ENCODE measurements at regions not wholly inside any gene's neighbourhood (a gene's known extent, or its start where the extent isn't known, plus 50 kb on each side); places are given as distances from the start of the nearest gene placed in this dataset.

DNA sequence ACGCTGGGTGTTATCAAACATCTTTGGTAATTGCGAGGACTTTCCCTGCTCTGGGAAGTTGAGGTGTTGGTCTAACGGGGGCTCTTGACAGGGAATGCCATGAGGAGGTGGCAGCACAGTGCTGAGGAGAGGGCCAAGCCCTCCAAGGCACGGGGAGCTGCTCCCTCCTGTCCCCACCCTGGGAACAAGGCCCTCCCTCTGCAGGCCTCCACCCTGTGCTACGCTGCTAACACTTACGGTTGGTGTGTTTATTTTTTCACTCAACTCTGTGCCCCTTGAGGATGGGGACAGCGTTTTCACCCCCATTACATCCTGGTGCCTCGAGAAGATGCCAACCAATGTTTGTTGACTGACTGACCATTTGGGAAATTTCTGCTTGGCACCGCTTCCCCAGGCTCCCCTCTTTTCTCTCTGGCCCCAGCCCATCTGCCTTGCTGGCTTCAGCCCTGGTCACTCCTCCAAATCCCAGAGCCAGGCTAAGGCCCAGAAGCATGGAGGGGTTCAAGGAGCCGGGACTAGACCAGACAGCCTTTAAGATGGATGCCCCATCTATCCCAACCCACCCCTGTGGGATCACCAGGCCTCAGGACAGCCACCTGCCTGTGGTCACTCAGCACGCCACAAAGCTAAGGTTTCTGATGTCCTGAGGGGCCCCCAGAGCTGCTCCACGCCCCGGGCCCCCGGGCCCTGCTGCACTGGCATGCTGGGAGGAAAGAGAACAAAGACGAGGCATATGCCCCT, 125.7 kb downstream of the BARX1 start:
- DNase-seq (ENCODE audit: low spot score): no peak

DNA sequence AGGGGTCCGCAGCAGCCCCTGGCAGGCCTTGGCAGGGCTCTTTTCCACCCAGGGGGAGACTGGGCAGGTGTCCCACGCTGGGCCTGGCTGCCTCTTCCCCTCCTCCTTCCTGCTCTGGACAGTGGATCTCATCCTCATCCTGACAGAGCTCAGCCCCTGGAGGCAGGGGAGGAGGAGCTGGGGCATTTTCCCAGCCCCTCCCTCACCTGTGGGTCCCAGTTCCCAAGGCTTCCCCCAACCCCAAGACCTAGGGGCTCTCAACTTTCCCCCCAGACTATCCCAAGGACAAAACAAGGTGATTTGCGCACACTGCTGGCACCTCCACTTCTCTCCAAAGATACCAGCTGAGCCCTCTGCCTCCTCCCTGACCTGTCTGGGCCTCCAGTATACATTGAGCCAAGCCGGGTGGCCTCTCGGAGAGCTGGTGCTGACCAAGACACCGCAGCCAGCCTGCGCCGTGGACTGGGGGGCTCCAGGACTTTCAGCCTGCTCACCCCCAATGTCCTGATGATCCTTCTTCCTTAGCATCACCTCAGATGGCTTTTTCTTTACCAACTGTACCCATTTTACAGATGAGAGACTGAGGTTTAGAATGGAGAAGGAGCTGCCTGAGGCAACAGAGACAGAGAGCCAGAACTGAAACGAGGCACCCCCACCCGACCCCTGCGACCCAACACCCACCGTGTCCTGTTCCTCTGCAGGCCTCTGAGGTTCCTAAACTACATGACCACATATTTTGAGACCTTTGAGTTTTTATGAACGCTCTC, 126.6 kb downstream of the BARX1 start:
- no peak for DNase-seq (ENCODE audit: low spot score)

DNA sequence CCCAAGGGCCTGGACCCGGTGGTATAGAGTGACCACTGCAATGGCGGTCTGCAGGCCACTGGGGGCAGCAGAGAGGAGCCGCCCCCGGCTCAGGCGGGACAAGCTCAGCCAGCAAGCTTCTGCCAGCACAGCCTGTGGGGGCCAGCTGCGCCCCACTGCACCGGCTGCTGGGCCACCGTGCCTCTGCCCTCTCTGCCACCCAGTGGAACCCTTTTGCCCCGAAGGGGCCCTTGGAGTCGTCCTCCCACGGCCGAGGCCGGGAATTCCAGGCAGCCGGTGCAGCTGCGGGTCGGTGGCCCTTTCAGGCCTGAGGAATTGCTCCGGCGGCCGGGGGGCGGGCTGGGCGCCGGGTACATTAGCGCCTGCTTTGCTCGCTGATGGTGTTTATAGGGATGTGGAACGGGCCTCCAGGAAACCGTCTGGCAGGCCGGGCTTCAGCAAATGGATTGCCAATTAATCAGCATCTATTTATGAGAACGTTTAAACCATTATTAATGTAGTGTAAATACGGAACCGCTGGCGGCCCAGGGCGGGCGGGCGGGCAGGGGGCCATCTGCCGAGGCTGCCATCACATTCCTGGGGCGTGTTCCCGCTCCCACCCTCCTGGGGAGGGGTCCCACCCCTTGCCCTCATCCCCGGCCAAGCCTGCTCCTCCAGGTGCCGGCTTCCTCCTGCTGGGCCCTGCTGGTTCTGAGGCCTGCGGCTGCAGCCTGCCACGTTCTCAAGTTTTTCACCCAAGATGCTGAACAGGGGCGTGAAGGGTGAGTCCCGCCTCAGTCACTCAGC, 127.4 kb downstream of the BARX1 start:
- peak; percentile 40 for DNase-seq (ENCODE audit: low spot score)

DNA sequence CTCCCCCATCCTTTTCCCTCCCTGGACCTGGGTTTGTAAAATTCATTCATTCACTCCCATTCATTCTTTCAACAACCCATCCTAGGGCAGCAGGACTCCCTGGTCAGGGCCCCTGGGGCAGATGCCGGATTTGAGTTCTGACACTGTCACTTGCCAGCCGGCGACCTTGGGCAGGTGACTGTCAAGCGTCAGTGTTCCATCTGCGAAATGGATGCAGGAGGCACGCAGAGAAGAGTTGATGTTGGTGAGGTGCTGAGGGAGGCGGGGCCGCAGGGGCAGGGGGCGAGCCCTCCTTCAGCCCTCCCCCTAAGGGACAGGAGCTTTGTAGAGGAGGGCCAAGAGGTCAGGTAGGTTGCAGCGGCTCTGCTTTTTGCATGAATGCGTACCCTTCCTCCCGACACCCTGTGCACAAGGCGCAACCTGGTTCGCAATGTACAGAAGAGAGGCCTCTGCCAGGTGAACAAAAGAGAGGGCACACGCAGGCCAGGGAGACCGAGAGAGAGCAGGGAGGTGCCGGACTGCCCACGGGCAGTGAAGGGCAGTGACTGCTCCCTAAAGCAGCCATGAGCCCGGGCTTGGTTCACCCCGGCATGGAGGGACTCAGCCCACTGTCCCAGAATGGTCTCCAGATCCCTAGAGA, 128.1 kb downstream of the BARX1 start:
- DNase-seq (ENCODE audit: low spot score): no peak

DNA sequence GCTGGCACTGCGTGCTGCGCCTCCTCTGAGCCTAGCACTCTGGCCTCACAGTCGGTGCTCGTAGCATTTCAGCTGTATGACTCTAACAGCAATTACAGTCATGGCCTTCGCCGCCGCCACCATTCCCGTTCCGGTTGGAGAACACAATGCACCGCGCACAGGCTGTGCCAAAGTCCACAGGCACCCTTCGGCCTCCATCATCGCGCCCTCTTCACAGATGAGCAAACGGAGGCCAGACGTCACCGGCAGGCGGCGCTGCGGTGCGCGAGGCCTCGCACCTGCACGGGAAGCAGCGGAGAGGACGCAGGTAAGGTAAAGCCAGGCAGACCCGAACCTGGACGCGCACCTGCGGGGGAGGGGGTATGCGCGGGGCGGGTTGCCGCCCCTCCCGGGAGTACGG, 128.9 kb downstream of the BARX1 start:
- DNase-seq (ENCODE audit: low spot score): no peak

DNA sequence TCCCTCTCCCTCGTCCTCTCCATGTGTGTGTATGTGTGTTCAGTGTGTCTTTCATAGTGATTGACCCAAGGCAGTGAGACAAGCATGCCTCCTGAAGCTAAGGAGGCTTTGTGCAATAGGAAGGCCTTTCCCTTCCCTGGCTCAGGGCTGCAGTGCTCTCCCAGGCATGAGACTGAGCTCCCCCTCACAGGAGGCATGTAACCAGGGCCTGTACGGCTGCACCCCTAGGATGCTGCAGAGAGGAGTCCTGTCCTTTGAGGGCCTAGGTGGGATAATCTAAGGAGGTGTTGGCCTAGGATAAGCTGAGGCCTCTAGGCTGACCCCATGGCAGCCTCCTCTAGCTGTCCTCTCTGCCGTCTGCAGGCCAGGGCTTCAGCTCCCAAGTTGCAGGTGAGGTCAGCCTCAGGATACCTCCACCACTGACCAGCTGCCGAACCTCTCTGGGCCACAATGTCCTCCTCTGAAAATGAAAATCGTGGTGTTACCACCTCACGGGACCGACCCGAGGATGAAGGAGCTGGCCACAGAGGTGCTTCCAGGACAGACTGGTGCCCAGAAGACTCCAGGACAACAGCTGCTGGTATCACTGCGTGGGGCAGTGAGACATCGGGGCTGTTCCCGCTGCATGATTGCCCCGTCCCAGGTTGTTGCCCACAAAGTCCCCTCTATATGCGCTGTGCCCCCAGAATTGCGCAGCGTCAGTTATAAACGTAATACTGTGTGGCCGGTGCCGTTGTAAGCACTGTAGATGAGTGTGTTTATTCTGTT, 129.6 kb downstream of the BARX1 start:
- DNase-seq (ENCODE audit: low spot score): no peak

DNA sequence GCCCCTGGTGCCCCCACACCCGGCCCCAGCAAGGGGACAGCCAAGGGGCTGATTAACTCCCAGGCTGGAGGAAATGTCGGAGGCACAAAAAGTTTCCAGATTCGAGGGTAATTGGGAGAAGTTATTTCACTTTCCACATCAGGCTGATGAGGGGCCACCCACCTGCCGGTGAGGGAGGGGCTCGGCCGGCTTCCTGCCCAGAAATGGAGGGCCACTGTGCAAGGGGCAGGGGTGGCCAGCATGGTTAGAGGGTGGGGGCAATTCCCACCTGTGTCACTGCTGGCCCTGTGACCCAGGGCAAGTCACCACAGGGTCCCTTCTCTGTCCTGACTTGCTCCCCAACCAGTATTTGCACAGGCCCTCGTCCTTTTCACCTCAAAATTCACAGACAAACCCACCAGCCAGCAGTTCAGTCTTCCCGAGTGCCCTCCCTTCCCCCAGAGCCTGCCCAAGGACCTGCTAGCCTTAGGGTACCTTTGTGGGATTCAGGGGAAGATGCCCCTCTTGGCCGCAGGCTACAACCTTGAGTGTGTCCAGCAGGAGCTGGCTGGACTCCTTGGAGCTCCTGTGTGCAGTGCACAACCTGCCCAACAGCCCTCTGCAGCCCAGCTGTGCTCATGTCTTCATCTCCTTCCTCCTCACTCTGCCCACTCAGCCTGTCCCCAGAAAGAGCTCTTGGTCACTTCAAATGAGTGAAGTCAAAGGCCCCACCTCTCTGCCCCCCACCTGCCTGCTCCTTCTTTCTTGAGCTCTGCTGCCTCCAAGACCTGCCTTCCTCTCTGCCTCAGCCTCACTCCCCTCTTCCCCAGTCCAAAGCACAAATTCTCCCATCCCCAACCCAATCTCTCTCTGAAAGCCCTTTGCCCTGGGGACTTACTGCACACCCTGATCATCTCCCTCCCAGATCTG, 130.5 kb downstream of the BARX1 start:
- DNase-seq (ENCODE audit: low spot score): no peak

DNA sequence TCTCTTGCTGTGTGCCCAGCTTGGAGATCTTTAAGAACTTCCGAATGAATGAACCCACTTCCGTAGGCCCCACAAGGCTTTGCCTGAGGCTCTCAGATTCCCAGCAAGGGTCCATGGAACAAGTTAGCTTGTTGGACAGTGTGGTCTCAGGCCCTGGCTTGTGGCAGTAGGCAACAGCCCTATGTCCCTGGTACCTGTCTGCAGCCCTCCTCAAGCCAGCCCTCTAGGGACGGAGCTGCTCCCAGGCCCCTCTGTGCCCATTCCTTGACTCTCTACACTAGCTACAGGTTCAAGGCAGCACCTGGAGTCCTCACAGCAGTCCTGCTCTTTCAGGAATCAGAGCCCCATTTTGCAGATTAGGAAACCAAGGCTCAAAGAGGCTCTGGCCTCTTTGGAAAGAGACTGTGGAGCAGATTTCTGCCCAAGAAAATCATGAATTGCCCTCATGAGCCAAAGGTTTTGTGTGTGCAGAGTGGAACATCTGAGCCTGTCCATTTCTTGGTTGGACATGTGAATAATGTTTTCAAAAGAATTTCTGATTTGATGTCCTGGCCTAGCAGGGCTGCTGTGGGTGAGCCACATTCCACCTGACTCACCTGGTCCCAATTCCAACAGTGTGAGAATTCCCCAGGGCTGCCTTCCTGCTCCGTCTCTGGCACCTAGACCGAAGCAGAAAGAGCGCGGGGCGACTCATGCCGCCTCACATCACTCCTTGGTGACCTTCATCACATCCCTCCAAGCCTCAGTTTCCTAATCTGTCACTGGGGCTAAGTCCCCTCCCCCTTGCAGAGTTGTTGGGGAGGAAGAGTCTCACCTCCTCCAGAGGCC, 131.7 kb downstream of the BARX1 start:
- DNase-seq (ENCODE audit: low spot score): no peak

DNA sequence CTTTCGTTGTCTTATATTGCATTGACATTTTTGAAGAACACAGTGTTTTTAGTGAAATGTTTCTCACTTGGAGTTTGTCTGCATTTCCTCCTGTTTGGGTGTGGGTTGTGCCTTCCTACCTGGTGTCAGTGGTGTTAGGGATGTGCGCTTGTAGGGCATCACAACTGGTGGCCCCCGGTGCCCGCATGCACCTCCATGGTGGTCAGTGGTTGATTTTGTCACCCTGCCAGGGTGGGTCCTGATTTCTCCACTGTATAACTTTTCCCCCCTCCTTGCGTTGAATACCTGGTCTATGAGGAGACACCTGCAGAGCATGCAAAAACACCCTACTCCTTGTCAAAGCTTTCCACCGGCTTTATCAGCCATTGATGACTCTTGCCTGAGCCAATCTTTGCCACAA, 132.9 kb downstream of the BARX1 start:
- no peak for DNase-seq (ENCODE audit: low spot score)

DNA sequence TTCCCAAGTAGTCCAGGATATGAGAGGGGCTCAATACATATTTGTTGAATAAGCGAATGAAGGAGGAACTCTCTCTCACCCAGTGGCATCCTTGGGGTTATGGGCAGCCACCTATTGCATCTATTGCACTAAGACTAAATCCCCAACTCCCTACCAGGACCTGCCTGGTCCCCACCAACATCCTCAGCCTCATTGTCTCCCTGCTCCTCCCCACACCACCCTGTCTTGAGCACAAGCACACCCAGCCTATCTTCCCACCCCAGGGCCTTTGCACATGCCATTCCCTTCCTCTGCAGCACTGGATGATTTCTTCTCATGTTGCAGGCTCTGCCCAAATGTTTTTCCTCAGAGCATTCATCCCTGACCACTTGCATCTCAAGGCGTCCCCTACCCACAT, 133.8 kb downstream of the BARX1 start:
- DNase-seq (ENCODE audit: low spot score): no peak

DNA sequence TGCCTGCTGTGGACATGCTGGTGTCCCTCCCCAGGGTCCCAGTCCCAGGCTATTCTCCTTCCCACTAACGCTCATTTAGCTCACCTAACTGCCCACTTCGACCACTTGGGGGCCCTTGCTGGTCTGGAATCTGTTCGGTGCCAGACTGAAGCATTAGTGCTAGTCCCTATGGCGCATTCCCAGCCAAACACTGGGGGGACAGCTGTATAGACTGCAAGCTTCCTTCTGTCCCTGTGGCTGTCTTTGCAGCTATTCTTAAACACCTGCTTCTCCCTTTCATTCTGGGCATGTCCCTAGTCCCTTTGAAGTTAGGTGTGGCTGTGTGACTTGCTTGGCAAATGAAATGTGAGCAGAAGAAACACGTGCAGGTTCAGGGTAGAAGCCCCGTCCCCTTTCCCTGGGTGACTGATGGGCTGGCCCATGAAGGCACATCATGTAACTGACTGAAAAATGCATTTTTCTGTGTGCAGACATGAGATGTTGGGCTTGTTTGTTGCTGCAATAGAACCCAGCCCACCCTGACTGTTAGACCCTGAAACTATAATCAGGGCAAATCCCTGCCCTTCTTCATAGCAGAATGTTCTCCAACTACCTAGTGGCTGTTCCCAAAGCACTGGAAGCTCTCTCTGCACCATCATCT, 134.4 kb downstream of the BARX1 start:
- DNase-seq (ENCODE audit: low spot score): no peak

DNA sequence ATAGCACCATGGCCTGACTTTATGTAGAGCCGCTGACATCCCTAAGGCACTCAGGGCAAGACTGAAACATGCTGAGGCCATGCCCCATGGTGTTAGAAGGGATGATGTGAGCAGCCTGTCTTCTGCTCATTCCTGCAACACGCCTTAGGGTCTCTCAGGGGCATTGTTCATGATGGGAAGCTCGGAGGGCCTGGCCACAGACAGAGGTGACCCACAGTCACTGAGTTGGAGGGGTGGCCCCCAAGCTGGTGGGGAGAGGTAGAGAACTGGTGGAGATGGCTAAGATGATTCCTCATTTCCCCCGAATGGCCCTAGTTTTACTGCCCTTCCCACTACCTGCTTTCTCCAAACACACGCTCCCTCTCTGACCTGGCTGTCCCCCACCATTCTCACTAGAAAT, 135.2 kb downstream of the BARX1 start:
- DNase-seq (ENCODE audit: low spot score): no peak

DNA sequence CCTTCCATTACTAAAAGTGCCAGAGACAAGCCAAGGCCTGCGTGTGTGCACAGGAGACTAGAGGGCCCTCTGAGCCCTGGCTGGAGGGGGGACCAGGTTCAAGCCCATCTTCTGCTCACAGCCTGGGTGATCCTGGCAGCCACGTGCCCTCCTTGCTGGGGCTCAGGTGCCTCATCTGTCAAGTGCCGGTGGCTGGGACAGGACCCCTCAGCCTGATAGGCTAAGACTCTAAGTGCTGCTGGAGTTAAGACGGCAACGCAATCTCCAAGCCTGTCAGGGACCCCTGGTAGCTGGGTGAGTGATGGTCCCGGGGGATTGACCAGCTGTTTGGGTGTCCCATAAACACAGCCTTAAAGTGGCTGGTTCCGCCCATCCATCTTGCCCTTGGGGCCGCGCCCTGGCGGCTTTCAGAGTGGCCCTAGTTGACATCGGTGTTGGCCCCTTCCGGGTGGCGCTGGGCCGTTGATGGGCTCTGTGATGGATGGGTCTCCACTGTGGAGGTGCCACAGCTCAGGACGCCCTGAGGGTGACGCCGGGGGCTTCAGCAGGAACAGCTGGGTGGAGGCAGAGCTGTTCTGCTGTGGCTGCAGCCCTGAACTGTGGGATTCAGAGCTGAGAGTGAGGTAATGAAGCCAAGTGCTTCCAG, 136.2 kb downstream of the BARX1 start:
- no peak for DNase-seq (ENCODE audit: low spot score)

DNA sequence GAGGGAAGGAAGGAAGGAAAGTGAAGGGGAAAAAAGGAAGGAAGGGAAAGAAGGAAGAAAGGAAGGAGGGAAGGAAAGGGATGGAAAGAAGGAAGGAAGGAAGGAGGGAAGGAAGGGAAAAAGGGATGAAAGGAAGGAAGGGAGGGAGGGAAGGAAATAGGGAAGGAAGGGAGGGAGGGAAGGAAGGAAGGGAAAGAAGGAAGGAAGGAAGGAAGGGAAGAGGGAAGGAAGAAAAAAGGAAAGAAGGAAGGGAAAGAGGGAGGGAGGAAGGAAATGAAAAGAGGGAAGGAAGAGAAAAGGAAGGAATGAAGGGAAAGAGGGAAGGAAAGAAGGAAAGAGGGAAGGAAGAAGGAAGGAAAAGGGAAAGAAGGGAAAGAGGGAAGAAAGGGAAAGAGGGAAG, 136.9 kb downstream of the BARX1 start:
- DNase-seq (ENCODE audit: low spot score): no peak

DNA sequence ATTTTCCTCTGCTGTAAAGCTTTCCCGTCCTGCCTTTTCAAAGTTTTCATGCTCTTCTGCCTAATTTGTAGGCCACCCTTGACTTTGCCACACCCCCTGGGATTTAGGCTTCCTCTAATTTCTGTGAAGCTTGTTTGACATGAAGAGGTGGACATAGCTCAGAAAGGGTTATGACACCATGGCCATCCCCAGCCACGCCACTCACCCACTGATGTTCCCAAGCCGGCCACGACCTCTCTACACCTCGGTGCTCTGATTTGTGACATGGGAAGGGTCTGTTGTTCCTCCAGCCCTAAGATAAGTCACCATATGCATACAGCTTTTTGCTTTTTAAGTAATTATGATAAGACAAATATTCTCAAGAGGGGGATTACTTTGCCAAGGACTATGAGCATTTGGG, 139.5 kb downstream of the BARX1 start:
- DNase-seq (ENCODE audit: low spot score): no peak

DNA sequence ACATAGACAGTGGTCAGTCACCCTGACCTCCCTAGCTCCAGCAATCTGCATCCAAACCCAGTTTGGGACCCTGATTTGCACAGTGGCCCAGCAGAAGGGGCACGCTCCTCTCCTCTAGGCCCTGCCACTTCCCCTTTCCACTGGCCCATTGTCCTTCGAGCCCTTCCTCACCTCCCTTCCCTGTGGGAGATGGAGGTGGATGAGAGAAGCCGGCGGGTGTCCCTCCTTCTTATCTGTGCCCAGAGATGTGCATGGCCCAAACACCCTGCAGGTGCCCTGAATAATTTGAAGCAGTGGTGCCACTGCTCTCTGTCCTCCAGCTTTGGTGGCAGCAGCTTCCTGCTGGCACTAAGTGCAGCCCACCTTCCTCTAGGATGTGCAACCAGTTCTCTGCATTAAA, 140.0 kb downstream of the BARX1 start:
- DNase-seq (ENCODE audit: low spot score): no peak

DNA sequence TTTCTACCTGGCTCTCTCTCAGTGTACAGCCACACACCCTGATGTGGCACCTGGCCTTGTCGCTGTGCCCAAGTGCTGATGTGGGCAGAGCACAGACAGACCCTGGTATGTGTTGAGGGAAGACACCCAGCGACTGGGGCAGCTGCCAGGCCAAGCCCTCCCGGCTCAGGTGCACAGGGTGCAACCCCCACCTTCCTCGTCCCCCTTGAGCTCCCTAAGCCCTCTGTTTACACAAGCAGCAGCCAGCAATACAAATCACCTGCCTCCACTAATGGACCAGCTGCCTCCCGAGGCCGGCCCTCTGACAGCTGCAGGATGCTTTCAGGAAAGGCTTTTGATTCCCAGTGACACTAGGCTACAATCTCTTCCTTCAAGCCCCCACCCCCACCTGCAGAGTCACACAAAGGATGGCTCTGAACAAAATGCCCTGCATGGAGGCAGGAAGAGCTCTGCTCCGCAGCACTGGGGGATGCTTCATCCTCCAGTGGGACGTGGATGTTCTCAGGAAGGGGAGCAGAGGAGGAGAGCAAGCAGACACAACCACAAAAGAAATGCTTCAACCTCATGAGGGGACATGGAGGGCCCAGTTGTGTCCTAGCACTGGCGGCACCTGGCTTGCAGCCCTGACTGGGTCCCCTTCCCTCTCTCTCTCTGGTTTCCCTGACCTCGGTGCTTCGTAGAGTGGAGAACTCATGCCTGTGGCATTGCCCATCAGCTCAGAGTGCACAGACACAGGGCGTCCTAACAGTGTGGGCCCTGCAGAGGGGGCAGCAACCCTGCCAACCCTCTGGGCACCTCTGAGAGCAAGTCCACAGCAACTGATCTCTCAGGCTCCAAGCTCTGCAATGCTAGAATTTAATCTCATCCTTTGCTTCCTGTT, 140.8 kb downstream of the BARX1 start:
- no peak for DNase-seq (ENCODE audit: low spot score)
